Loucy (cell line): ENCODE measurements at regions not wholly inside any gene's neighbourhood (a gene's known extent, or its start where the extent isn't known, plus 50 kb on each side); places are given as distances from the start of the nearest gene placed in this dataset.

Experiments used
- H2AFZ ChIP-seq: fragments of 200-600 bp; sonication (generic); 2 replicates; pipeline ENCODE4 v1.6.0; 2016; ENCODE audit warnings: antibody characterized with exemption, mild to moderate bottlenecking, low read length, moderate library complexity
- H3F3A ChIP-seq: fragments of 200-600 bp; 2 replicates; pipeline ENCODE4 v1.6.0; 2016; ENCODE audit warnings: antibody characterized with exemption, low read depth, mild to moderate bottlenecking
- H3K27me3 ChIP-seq: fragments of 200-600 bp; sonication (generic); 2 replicates; pipeline ENCODE4 v1.6.1; 2014; ENCODE audit warnings: low read length, mild to moderate bottlenecking; ENCODE audit not compliant: insufficient read depth, poor library complexity, severe bottlenecking
- H3K36me3 ChIP-seq: fragments of 200-600 bp; sonication (generic); 2 replicates; pipeline ENCODE4 v1.6.1; 2016; ENCODE audit warnings: low read length; ENCODE audit not compliant: insufficient read depth
- H3K4me1 ChIP-seq: fragments of 200-600 bp; sonication (generic); 2 replicates; pipeline ENCODE4 v1.5.1; 2014; ENCODE audit warnings: low read length, mild to moderate bottlenecking; ENCODE audit not compliant: insufficient read depth, poor library complexity, severe bottlenecking
- H3K4me2 ChIP-seq: fragments of 200-600 bp; sonication (generic); 2 replicates; pipeline ENCODE4 v1.6.0; 2014; ENCODE audit warnings: antibody characterized with exemption, low read length, low read depth, mild to moderate bottlenecking; ENCODE audit not compliant: poor library complexity, severe bottlenecking
- H3K4me3 ChIP-seq: fragments of 200-600 bp; sonication (generic); 2 replicates; pipeline ENCODE4 v1.5.1; 2014; ENCODE audit warnings: low read length, mild to moderate bottlenecking, mixed read lengths; ENCODE audit not compliant: poor library complexity, severe bottlenecking
- H3K79me2 ChIP-seq: fragments of 200-600 bp; sonication (generic); 2 replicates; pipeline ENCODE4 v1.6.1; 2014; ENCODE audit warnings: low read length; ENCODE audit not compliant: insufficient read depth
- H3K9ac ChIP-seq: fragments of 200-600 bp; sonication (generic); 2 replicates; pipeline ENCODE4 v1.6.0; 2014; ENCODE audit warnings: mild to moderate bottlenecking, low read depth, low read length, moderate library complexity; ENCODE audit not compliant: poor library complexity, severe bottlenecking
- H3K9me2 ChIP-seq: fragments of 200-600 bp; sonication (generic); replicated peaks from 2 replicates; pipeline ENCODE4 v1.6.1; 2016; ENCODE audit warnings: low read depth, low read length, mixed read lengths
- H3K9me3 ChIP-seq: fragments of 200-600 bp; sonication (generic); 2 replicates; pipeline ENCODE4 v1.6.1; 2014; ENCODE audit warnings: mild to moderate bottlenecking, antibody characterized with exemption, low read length, low read depth; ENCODE audit not compliant: insufficient read depth
- H4K20me1 ChIP-seq: fragments of 200-600 bp; sonication (generic); 2 replicates; pipeline ENCODE4 v1.6.0; 2014; ENCODE audit warnings: antibody characterized with exemption, low read length, mild to moderate bottlenecking; ENCODE audit not compliant: insufficient read depth, poor library complexity, severe bottlenecking
- EZH2phosphoT487 ChIP-seq: fragments of 200-600 bp; IDR thresholded peaks from 2 replicates; pipeline ENCODE4 v1.6.1; 2018; ENCODE audit warnings: antibody characterized with exemption, mild to moderate bottlenecking, moderate library complexity, borderline replicate concordance
- TF ChIP-seq, protein P1 (sequence below): fragments of 200-600 bp; sonication (generic); conservative IDR thresholded peaks from 2 replicates; pipeline ENCODE4 v1.5.1; 2014; ENCODE audit warnings: mild to moderate bottlenecking, antibody characterized with exemption, low read length

DNA sequence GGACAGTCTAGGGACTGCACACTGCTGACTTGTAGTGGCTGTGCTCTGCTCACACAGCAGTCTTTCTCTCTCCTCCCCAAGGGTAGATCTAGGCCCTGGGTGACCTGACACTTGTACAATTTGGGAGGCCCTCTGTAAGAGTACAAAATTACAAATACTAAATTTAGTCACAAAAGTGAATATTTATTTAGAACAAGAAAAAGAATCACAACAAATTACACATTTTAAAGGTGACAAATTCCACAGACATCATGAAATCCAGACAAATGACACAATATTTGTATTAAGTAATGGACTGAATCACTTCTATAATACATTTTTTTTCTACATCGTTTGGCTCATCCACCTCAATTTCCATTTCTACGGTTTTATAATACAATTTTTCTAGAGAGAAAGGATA is 496.4 kb downstream of the TXNL1 start:
- Histone ChIP-seq H3K4me3 (no peak overlapping the region), H3K9me3 (no peaks in the 10 kb centered on the region), H2AFZ (no peak overlapping the region), H3F3A (no peaks in the 10 kb centered on the region), H3K79me2 (no peaks in the 10 kb centered on the region), H4K20me1 (no peaks in the 10 kb centered on the region), H3K36me3 (no peaks in the 10 kb centered on the region), H3K27me3 (no peaks in the 10 kb centered on the region), H3K4me1 (no peaks in the 10 kb centered on the region), H3K4me2 (no peak overlapping the region), H3K9ac (no peak overlapping the region), H3K9me2 (no peaks in the 10 kb centered on the region)
- no peak for TF ChIP-seq EZH2phosphoT487
- TF ChIP-seq, protein P1, sequence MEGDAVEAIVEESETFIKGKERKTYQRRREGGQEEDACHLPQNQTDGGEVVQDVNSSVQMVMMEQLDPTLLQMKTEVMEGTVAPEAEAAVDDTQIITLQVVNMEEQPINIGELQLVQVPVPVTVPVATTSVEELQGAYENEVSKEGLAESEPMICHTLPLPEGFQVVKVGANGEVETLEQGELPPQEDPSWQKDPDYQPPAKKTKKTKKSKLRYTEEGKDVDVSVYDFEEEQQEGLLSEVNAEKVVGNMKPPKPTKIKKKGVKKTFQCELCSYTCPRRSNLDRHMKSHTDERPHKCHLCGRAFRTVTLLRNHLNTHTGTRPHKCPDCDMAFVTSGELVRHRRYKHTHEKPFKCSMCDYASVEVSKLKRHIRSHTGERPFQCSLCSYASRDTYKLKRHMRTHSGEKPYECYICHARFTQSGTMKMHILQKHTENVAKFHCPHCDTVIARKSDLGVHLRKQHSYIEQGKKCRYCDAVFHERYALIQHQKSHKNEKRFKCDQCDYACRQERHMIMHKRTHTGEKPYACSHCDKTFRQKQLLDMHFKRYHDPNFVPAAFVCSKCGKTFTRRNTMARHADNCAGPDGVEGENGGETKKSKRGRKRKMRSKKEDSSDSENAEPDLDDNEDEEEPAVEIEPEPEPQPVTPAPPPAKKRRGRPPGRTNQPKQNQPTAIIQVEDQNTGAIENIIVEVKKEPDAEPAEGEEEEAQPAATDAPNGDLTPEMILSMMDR = no peak

GRCh38 chr18:56139792-56140254 is 498.6 kb downstream of the TXNL1 start:
- TF ChIP-seq EZH2phosphoT487 = no peak
- TF ChIP-seq, protein P1 = no peak
- H3F3A ChIP-seq = no peaks in the 10 kb centered on the region
- no peak overlapping the region for H3K4me3 ChIP-seq
- no peaks in the 10 kb centered on the region for H3K27me3 ChIP-seq
- no peaks in the 10 kb centered on the region for H4K20me1 ChIP-seq
- H3K9me2 ChIP-seq = no peaks in the 10 kb centered on the region
- no peak overlapping the region for H3K4me2 ChIP-seq
- no peak overlapping the region for H2AFZ ChIP-seq
- no peaks in the 10 kb centered on the region for H3K36me3 ChIP-seq
- H3K4me1 ChIP-seq = no peaks in the 10 kb centered on the region
- no peaks in the 10 kb centered on the region for H3K79me2 ChIP-seq
- H3K9ac ChIP-seq = no peak overlapping the region
- H3K9me3 ChIP-seq = no peaks in the 10 kb centered on the region

GRCh38 chr18:56139372-56139771 is 499.0 kb downstream of the TXNL1 start:
- no peaks in the 10 kb centered on the region for H4K20me1 ChIP-seq
- no peak overlapping the region for H3K4me3 ChIP-seq
- TF ChIP-seq EZH2phosphoT487 = no peak
- TF ChIP-seq, protein P1 = no peak
- H3K36me3 ChIP-seq = no peaks in the 10 kb centered on the region
- H3K4me1 ChIP-seq = no peaks in the 10 kb centered on the region
- no peaks in the 10 kb centered on the region for H3K79me2 ChIP-seq
- H3K9me3 ChIP-seq = no peaks in the 10 kb centered on the region
- no peak overlapping the region for H2AFZ ChIP-seq
- no peak overlapping the region for H3K9ac ChIP-seq
- H3K9me2 ChIP-seq = no peaks in the 10 kb centered on the region
- H3F3A ChIP-seq = no peaks in the 10 kb centered on the region
- no peak overlapping the region for H3K4me2 ChIP-seq
- no peaks in the 10 kb centered on the region for H3K27me3 ChIP-seq
